ENCODE measurements at regions not wholly inside any gene's neighbourhood (a gene's known extent, or its start where the extent isn't known, plus 50 kb on each side); places are given as distances from the start of the nearest gene placed in this dataset.

DNA sequence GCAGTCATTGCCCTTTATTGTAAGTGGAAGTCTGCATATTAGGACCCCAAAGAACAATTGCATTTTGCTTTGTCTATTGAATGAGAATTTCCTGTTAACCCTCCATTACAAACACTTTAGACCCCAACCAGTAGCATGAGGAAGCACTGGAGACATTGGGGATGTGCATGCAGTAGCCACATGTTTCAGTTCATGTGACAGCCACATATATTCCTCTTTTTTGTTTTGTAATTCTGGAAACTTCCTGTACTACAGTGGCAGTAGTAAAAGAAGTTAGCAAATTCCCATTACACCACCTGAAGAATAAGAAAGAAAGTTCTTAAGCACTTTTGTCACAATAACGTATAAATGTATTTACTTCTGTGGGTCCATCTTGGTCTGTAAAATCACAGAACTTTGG is 281.1 kb upstream of the SLC14A2 start:
- POLR2A ChIA-PET, result no interaction called here
- no peak overlapping the region for H3K27ac Mint-ChIP-seq

DNA sequence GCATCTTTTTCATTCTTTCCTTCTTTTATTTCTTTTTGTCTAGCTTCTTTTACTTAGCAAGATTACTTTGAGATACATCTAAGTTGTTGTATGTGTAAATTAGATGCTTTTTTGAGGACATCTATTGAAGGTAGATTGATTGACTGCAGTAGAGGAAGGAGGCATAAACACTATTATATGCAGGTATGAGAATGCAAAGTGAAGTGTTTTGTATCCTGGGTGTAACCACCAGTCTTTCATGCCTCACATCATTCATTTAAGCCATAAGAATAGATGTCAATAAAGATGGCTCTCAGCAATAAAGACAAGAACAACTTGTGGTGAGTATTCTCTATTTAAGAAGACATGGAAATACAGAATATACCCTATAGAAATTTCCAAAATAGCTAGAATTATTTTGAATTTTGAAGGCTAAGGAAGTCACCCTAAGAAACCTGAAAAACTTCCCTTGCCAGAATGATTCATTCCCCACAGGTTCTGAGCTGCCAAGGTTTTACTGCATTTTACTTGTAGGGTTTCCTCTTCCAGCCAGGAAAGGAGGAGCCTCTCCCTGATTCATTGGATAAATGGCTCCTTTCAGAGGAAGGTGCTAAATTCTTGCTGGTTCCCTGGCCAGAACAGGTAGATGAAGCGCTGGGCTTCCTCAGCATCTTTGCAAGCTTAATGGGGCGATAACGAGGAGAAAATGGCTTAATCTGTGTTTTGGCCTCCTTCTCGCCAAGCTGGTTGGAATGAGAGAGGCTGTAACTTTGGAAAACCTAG is 279.8 kb upstream of the SLC14A2 start:
- DNase-seq (no peak), ATAC-seq (ENCODE audit: low read depth) (no peak)
- H3K4me1 Mint-ChIP-seq, result no peaks in the 10 kb centered on the region
- H3K36me3 Mint-ChIP-seq (ENCODE audit: low read depth), result no peaks in the 10 kb centered on the region
- H3K27ac Mint-ChIP-seq, result no peak overlapping the region
- intact Hi-C loops (cut with micrococcal nuclease), result no loop called here
- no peak for TF ChIP-seq CTCF (IDR thresholded peaks at IDR 0.05)
- ChIA-PET CTCF (no interaction called here), POLR2A (no interaction called here)
- H3K27me3 Mint-ChIP-seq, result peaks cover 13% of the 10 kb centered on the region
- H3K9me3 Mint-ChIP-seq, result no peaks in the 10 kb centered on the region
- no peak overlapping the region for H3K4me3 Mint-ChIP-seq

More for the DNA sequence above, 281.1 kb upstream of the SLC14A2 start:
- Mint-ChIP-seq H3K9me3 (no peaks in the 10 kb centered on the region), H3K27me3 (peaks cover 21% of the 10 kb centered on the region), H3K4me1 (no peaks in the 10 kb centered on the region), H3K36me3 (ENCODE audit: low read depth) (no peaks in the 10 kb centered on the region), H3K4me3 (no peak overlapping the region)
- CTCF ChIA-PET, result no interaction called here
- intact Hi-C loops (cut with micrococcal nuclease), result no loop called here
- no peak for DNase-seq
- TF ChIP-seq CTCF (IDR thresholded peaks at IDR 0.05), result no peak
- ATAC-seq (ENCODE audit: low read depth), result no peak

GRCh38 chr18:45336448-45336847 is 278.8 kb upstream of the SLC14A2 start:
- intact Hi-C loops (cut with micrococcal nuclease), result no loop called here
- H3K27me3 Mint-ChIP-seq, result peaks cover 7% of the 10 kb centered on the region
- H3K27ac Mint-ChIP-seq, result no peak overlapping the region
- DNase-seq, result no peak
- POLR2A ChIA-PET, result no interaction called here
- no peak for ATAC-seq (ENCODE audit: low read depth)
- CTCF ChIA-PET, result no interaction called here
- H3K36me3 Mint-ChIP-seq (ENCODE audit: low read depth), result no peaks in the 10 kb centered on the region
- no peak overlapping the region for H3K4me3 Mint-ChIP-seq
- no peaks in the 10 kb centered on the region for H3K9me3 Mint-ChIP-seq
- H3K4me1 Mint-ChIP-seq, result no peaks in the 10 kb centered on the region
- no peak for TF ChIP-seq CTCF (IDR thresholded peaks at IDR 0.05)

GRCh38 chr18:45337477-45337876 is 277.8 kb upstream of the SLC14A2 start:
- ChIA-PET CTCF (no interaction called here), POLR2A (no interaction called here)
- H3K36me3 Mint-ChIP-seq (ENCODE audit: low read depth), result no peaks in the 10 kb centered on the region
- no peak for DNase-seq
- peaks cover 9% of the 10 kb centered on the region for H3K27me3 Mint-ChIP-seq
- TF ChIP-seq CTCF (IDR thresholded peaks at IDR 0.05), result no peak
- no peak for ATAC-seq (ENCODE audit: low read depth)
- no peak overlapping the region for H3K27ac Mint-ChIP-seq
- H3K4me3 Mint-ChIP-seq, result no peak overlapping the region
- no peaks in the 10 kb centered on the region for H3K4me1 Mint-ChIP-seq
- H3K9me3 Mint-ChIP-seq, result no peaks in the 10 kb centered on the region
- intact Hi-C loops (cut with micrococcal nuclease), result no loop called here

DNA sequence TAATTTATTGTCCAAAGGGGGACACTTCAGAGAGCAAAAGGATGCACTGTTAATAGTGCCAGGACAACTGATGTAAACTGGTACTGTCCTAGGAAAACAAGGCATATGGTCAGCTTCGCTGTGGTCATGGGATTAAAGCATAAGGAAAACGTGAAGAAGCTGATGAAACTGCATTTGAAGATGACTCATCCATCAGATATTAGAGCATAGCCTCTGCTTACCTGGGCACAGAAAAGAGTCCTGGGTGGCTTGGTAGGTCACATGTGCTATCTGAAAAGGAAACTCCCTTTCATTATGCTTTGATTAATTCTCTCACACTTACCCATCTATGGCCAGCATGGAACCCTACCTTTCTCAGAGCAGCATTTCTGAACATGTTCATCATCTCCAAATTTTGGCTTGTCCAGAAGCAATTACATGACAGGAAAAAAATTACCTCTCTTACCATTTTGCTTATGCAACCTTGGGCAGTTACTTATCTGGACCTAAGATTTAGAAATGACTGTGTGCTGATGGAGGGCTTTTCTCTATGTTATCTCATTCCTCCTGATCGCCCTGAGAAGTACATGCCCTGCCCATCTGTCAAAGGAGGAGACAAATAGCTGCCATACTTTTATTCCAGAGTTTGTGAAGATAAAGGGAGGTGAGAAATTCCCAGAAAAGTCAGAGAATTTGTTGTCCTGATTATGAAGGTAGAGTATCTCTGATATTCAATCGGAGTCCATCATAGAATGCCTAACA is 275.3 kb upstream of the SLC14A2 start:
- intact Hi-C loops (cut with micrococcal nuclease), result no loop called here
- H3K4me1 Mint-ChIP-seq, result no peaks in the 10 kb centered on the region
- DNase-seq (no peak), ATAC-seq (ENCODE audit: low read depth) (no peak)
- no peak for TF ChIP-seq CTCF (IDR thresholded peaks at IDR 0.05)
- ChIA-PET CTCF (no interaction called here), POLR2A (no interaction called here)
- H3K36me3 Mint-ChIP-seq (ENCODE audit: low read depth), result no peaks in the 10 kb centered on the region
- H3K27ac Mint-ChIP-seq, result no peak overlapping the region
- peaks cover 8% of the 10 kb centered on the region for H3K27me3 Mint-ChIP-seq
- no peak overlapping the region for H3K4me3 Mint-ChIP-seq
- H3K9me3 Mint-ChIP-seq, result no peaks in the 10 kb centered on the region
